ENCODE measurements at regions not wholly inside any gene's neighbourhood (a gene's known extent, or its start where the extent isn't known, plus 50 kb on each side); places are given as distances from the start of the nearest gene placed in this dataset.

GRCh38 chr5:159510282-159510681, 180.0 kb upstream of the IL12B start:
- no peak for TF ChIP-seq CTCF (IDR thresholded peaks at IDR 0.05)

- TF ChIP-seq CTCF (IDR thresholded peaks at IDR 0.05): no peak
Measured at GRCh38 chr5:159511570-159511969, 181.3 kb upstream of the IL12B start.

- TF ChIP-seq CTCF (IDR thresholded peaks at IDR 0.05): no peak
Measured at GRCh38 chr5:159512064-159512463, 181.8 kb upstream of the IL12B start.

GRCh38 chr5:159514229-159514810, 184.0 kb upstream of the IL12B start:
- TF ChIP-seq CTCF (IDR thresholded peaks at IDR 0.05): no peak

- TF ChIP-seq CTCF (IDR thresholded peaks at IDR 0.05): no peak
Measured at GRCh38 chr5:159515197-159515596, 184.9 kb upstream of the IL12B start.

GRCh38 chr5:159515909-159516415, 185.7 kb upstream of the IL12B start:
- peak; percentile 95 for TF ChIP-seq CTCF (IDR thresholded peaks at IDR 0.05)

GRCh38 chr5:159518371-159518770, 188.1 kb upstream of the IL12B start:
- no peak for TF ChIP-seq CTCF (IDR thresholded peaks at IDR 0.05)

GRCh38 chr5:159519365-159519764, 189.1 kb upstream of the IL12B start:
- TF ChIP-seq CTCF (IDR thresholded peaks at IDR 0.05): no peak

All from LNCAP (cell line).